Neuronal stem cell (in vitro differentiated cells): ENCODE measurements at regions not wholly inside any gene's neighbourhood (a gene's known extent, or its start where the extent isn't known, plus 50 kb on each side); places are given as distances from the start of the nearest gene placed in this dataset.
A peak's percentile ranks its signal among the peaks of the same experiment; 100 is the strongest.

ENCODE experiments used
- DNase-seq: peaks from one replicate; pipeline ENCODE4 v3.0.0-alpha.2; 2013; ENCODE audit warnings: low spot score
- H2AFZ ChIP-seq: one replicate; pipeline ENCODE4 v1.6.1; 2013; ENCODE audit warnings: mild to moderate bottlenecking, low read length, inconsistent platforms
- H2AK5ac ChIP-seq: 2 replicates; pipeline ENCODE4 v1.6.1; 2013; ENCODE audit warnings: low read depth, mild to moderate bottlenecking, inconsistent platforms, low read length, moderate library complexity, mixed read lengths
- H2BK120ac ChIP-seq: 2 replicates; pipeline ENCODE4 v1.6.1; 2013; ENCODE audit warnings: low read depth, mild to moderate bottlenecking, inconsistent platforms, low read length, moderate library complexity, mixed read lengths
- H2BK12ac ChIP-seq: one replicate; pipeline ENCODE4 v1.6.1; 2013; ENCODE audit warnings: low read length, inconsistent platforms
- H2BK15ac ChIP-seq: 2 replicates; pipeline ENCODE4 v1.6.1; 2013; ENCODE audit warnings: mild to moderate bottlenecking, low read length, inconsistent platforms, mixed read lengths
- H2BK5ac ChIP-seq: one replicate; pipeline ENCODE4 v1.6.1; 2013; ENCODE audit warnings: inconsistent platforms, mild to moderate bottlenecking, low read length, moderate library complexity
- H3K14ac ChIP-seq: one replicate; pipeline ENCODE4 v1.6.1; 2013; ENCODE audit warnings: low read length, inconsistent platforms
- H3K18ac ChIP-seq: 2 replicates; pipeline ENCODE4 v1.6.1; 2013; ENCODE audit warnings: low read length, inconsistent platforms
- H3K23ac ChIP-seq: 2 replicates; pipeline ENCODE4 v1.6.1; 2013; ENCODE audit warnings: low read depth, mild to moderate bottlenecking, mixed read lengths, low read length, inconsistent platforms; ENCODE audit not compliant: poor library complexity
- H3K27ac ChIP-seq: replicated peaks from 3 replicates; pipeline ENCODE4 v1.5.1; 2013; ENCODE audit warnings: low read length, inconsistent platforms
- H3K27me3 ChIP-seq, 3 experiments: 2 replicates each; pipeline ENCODE4 v1.6.1; 2013; ENCODE audit warnings: low read length in 3 of 3, mild to moderate bottlenecking in 2 of 3, inconsistent platforms in 1 of 3, low read depth in 1 of 3, mixed read lengths in 1 of 3, moderate library complexity in 1 of 3; ENCODE audit not compliant: control insufficient read depth in 3 of 3, insufficient read depth in 3 of 3
- H3K36me3 ChIP-seq, 2 donors: replicated peaks in 1 of 2; 2 replicates each; pipeline ENCODE4 v1.6.1; 2013; ENCODE audit warnings: low read length in 2 of 2; ENCODE audit not compliant: control insufficient read depth in 2 of 2, insufficient read depth in 2 of 2
- H3K4ac ChIP-seq: 2 replicates; pipeline ENCODE4 v1.6.1; 2013; ENCODE audit warnings: inconsistent platforms, mild to moderate bottlenecking, low read length, moderate library complexity
- H3K4me1 ChIP-seq, 2 donors: 1 replicate in 1 of 2; 2 replicates in 1 of 2; pipeline ENCODE4 v1.6.1; 2013; ENCODE audit warnings: low read length in 2 of 2, low read depth in 1 of 2; ENCODE audit not compliant: control insufficient read depth in 2 of 2, insufficient read depth in 1 of 2
- H3K4me2 ChIP-seq: one replicate; pipeline ENCODE4 v1.6.1; 2013; ENCODE audit warnings: mild to moderate bottlenecking, low read length, inconsistent platforms; ENCODE audit not compliant: insufficient read depth, poor library complexity, severe bottlenecking
- H3K4me3 ChIP-seq, 2 donors: 2 replicates each; pipeline ENCODE4 v1.5.1; 2013; ENCODE audit warnings: low read length in 2 of 2, mild to moderate bottlenecking in 2 of 2, inconsistent platforms in 1 of 2, moderate library complexity in 1 of 2
- H3K79me1 ChIP-seq: one replicate; pipeline ENCODE4 v1.6.1; 2013; ENCODE audit warnings: low read depth, mild to moderate bottlenecking, inconsistent platforms, low read length, moderate library complexity
- H3K9ac ChIP-seq: one replicate; pipeline ENCODE4 v1.6.1; 2013; ENCODE audit warnings: mild to moderate bottlenecking, low read depth, low read length, inconsistent platforms; ENCODE audit not compliant: poor library complexity
- H3K9me3 ChIP-seq, 2 donors: replicated peaks in 1 of 2; 2 replicates each; pipeline versions ENCODE3 to v1.6.1; 2013; ENCODE audit warnings: low read length in 2 of 2, mild to moderate bottlenecking in 2 of 2, inconsistent platforms in 1 of 2, low read depth in 1 of 2, mixed read lengths in 1 of 2, moderate library complexity in 1 of 2; ENCODE audit not compliant: control insufficient read depth in 2 of 2, insufficient read depth in 1 of 2
- H4K8ac ChIP-seq: one replicate; pipeline ENCODE4 v1.6.1; 2013; ENCODE audit warnings: low read depth, mild to moderate bottlenecking, inconsistent platforms, low read length, moderate library complexity
- H4K91ac ChIP-seq: one replicate; pipeline ENCODE4 v1.6.1; 2013; ENCODE audit warnings: low read length, low read depth, mild to moderate bottlenecking, inconsistent platforms; ENCODE audit not compliant: poor library complexity
- WGBS, 2 donors: extraction: QIAGEN DNeasy Blood & Tissue Kit; methylation state at CpG; one replicate each; pipeline ENCODE4 v1.1.7; 2013; ENCODE audit warnings: missing lambda C conversion rate in 2 of 2, mixed read lengths in 1 of 2; ENCODE audit not compliant: insufficient read length in 2 of 2, insufficient replicate concordance in 1 of 2; ENCODE audit errors: extremely low coverage in 2 of 2; 5-methylcytosine and 5-hydroxymethylcytosine counted together

GRCh38 chr21:28754862-28755261 lies 237.8 kb downstream of the LTN1 start:
- Histone ChIP-seq H3K4me2 (no peak overlapping the region), H3K79me1 (no peaks in the 10 kb centered on the region), H3K27ac (no peak overlapping the region)

DNA sequence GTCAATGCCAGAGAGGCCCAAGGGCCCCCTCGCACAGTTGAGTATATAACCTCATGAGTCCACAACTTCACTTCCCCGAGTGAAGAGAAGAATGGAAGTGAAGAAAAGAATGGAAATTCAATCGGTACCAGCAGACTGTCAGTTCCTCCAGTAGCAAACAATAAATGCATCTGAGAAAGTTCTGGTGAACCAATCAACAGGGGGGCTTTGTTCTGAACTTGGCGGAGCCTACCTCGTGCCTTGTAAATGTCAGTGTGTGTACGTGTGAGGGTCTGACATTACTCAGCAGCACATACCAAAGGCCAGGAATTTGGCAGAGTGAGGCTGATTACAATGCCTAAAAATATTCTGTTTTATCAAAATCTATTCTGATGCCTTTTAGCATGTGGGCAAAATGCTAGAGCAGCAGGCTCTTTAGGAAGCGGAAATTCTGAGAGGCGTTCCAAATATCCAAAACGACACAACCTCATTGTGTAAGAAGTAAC lies 238.5 kb downstream of the LTN1 start:
- peaks cover 0 to 5% of the 10 kb centered on the region in 2 donors for H3K4me1 ChIP-seq
- no peaks in the 10 kb centered on the region for H3K79me1 ChIP-seq
- H3K27me3 ChIP-seq: no peaks in the 10 kb centered on the region
- no peak overlapping the region for H3K4me3 ChIP-seq
- DNase-seq: no peak
- H3K14ac ChIP-seq: no peak overlapping the region
- H2BK15ac ChIP-seq: no peak overlapping the region
- no peaks in the 10 kb centered on the region for H3K36me3 ChIP-seq
- H3K4me2 ChIP-seq: no peak overlapping the region
- H3K27ac ChIP-seq: no peak overlapping the region
- no peak overlapping the region for H3K9ac ChIP-seq
- no peak overlapping the region for H3K4ac ChIP-seq
- no peaks in the 10 kb centered on the region for H3K9me3 ChIP-seq
- H4K91ac ChIP-seq: no peak overlapping the region
- no peak overlapping the region for H2BK12ac ChIP-seq
- H2AK5ac ChIP-seq: no peak overlapping the region
- H3K23ac ChIP-seq: no peak overlapping the region
- no peak overlapping the region for H2BK5ac ChIP-seq
- no CpG with 5 or more reads among the region's 9 CpGs for WGBS, 2 donors
- H2BK120ac ChIP-seq: no peak overlapping the region
- H2AFZ ChIP-seq: peak overlapping the region; percentile 63
- H4K8ac ChIP-seq: no peak overlapping the region
- no peak overlapping the region for H3K18ac ChIP-seq

More at GRCh38 chr21:28754862-28755261, 237.8 kb downstream of the LTN1 start:
- Histone ChIP-seq H3K27me3 (no peaks in the 10 kb centered on the region), H3K4me1 (peaks cover 0 to 5% of the 10 kb centered on the region in 2 donors), H2BK12ac (no peak overlapping the region), H4K91ac (no peak overlapping the region), H3K36me3 (no peaks in the 10 kb centered on the region), H3K14ac (no peak overlapping the region), H4K8ac (no peak overlapping the region), H3K23ac (no peak overlapping the region), H2AFZ (no peak overlapping the region), H3K18ac (no peak overlapping the region), H3K9ac (no peak overlapping the region), H2BK5ac (no peak overlapping the region), H3K4me3 (no peak overlapping the region), H3K4ac (no peak overlapping the region), H2BK120ac (no peak overlapping the region), H2BK15ac (no peak overlapping the region), H2AK5ac (no peak overlapping the region), H3K9me3 (no peaks in the 10 kb centered on the region)
- no peak for DNase-seq
- WGBS, 2 donors: no CpG with 5 or more reads among the region's 3 CpGs

GRCh38 chr21:28752131-28752530 lies 240.5 kb downstream of the LTN1 start:
- Histone ChIP-seq H3K18ac (no peak overlapping the region), H2BK15ac (no peak overlapping the region), H4K8ac (no peak overlapping the region), H3K4ac (no peak overlapping the region), H3K27ac (no peak overlapping the region), H4K91ac (no peak overlapping the region), H3K79me1 (no peaks in the 10 kb centered on the region), H3K23ac (no peak overlapping the region), H2AK5ac (no peak overlapping the region), H2BK5ac (no peak overlapping the region), H3K9ac (no peak overlapping the region), H2AFZ (no peak overlapping the region), H3K36me3 (no peaks in the 10 kb centered on the region), H3K9me3 (no peaks in the 10 kb centered on the region), H3K4me1 (peaks cover 0 to 5% of the 10 kb centered on the region in 2 donors), H3K4me3 (no peak overlapping the region), H3K4me2 (no peak overlapping the region), H3K27me3 (no peaks in the 10 kb centered on the region), H3K14ac (no peak overlapping the region), H2BK120ac (no peak overlapping the region), H2BK12ac (no peak overlapping the region)
- no CpG with 5 or more reads among the region's 2 CpGs for WGBS, 2 donors
- no peak for DNase-seq

GRCh38 chr21:28751176-28751575 lies 241.5 kb downstream of the LTN1 start:
- H3K14ac ChIP-seq: no peak overlapping the region
- H3K4me2 ChIP-seq: no peak overlapping the region
- H3K27me3 ChIP-seq: no peaks in the 10 kb centered on the region
- H2AK5ac ChIP-seq: no peak overlapping the region
- H2AFZ ChIP-seq: no peak overlapping the region
- H3K4ac ChIP-seq: no peak overlapping the region
- H3K23ac ChIP-seq: no peak overlapping the region
- no peak overlapping the region for H4K8ac ChIP-seq
- H3K4me3 ChIP-seq: no peak overlapping the region
- H3K9me3 ChIP-seq: no peaks in the 10 kb centered on the region
- no peak overlapping the region for H3K18ac ChIP-seq
- H3K79me1 ChIP-seq: no peaks in the 10 kb centered on the region
- no peak overlapping the region for H3K27ac ChIP-seq
- H2BK15ac ChIP-seq: no peak overlapping the region
- H2BK120ac ChIP-seq: no peak overlapping the region
- H4K91ac ChIP-seq: no peak overlapping the region
- no peak overlapping the region for H2BK12ac ChIP-seq
- no peaks in the 10 kb centered on the region for H3K36me3 ChIP-seq
- no peak for DNase-seq
- H3K4me1 ChIP-seq: peaks cover 0 to 5% of the 10 kb centered on the region in 2 donors
- no peak overlapping the region for H2BK5ac ChIP-seq
- H3K9ac ChIP-seq: no peak overlapping the region
- no CpG with 5 or more reads among the region's 3 CpGs for WGBS, 2 donors
